PC-3 (cell line): ENCODE measurements at regions not wholly inside any gene's neighbourhood (a gene's known extent, or its start where the extent isn't known, plus 50 kb on each side); places are given as distances from the start of the nearest gene placed in this dataset.

Source experiments
- EZH2 ChIP-seq: fragments of 300-600 bp; sonication (generic); IDR thresholded peaks from one replicate; pipeline ENCODE4 v1.6.1; 2017; ENCODE audit warnings: antibody characterized with exemption, mild to moderate bottlenecking, low read length; ENCODE audit not compliant: unreplicated experiment
- EZH2phosphoT487 ChIP-seq: fragments of 300-600 bp; sonication (generic); IDR thresholded peaks from 2 replicates; pipeline ENCODE4 v1.6.1; 2018; ENCODE audit warnings: mild to moderate bottlenecking, antibody characterized with exemption, low read length, borderline replicate concordance
- TF ChIP-seq, protein P1 (sequence below): fragments of 300-600 bp; sonication (generic); conservative IDR thresholded peaks from 2 replicates; pipeline ENCODE4 v1.5.1; 2017; ENCODE audit warnings: antibody characterized with exemption, low read depth, mild to moderate bottlenecking, low read length

DNA sequence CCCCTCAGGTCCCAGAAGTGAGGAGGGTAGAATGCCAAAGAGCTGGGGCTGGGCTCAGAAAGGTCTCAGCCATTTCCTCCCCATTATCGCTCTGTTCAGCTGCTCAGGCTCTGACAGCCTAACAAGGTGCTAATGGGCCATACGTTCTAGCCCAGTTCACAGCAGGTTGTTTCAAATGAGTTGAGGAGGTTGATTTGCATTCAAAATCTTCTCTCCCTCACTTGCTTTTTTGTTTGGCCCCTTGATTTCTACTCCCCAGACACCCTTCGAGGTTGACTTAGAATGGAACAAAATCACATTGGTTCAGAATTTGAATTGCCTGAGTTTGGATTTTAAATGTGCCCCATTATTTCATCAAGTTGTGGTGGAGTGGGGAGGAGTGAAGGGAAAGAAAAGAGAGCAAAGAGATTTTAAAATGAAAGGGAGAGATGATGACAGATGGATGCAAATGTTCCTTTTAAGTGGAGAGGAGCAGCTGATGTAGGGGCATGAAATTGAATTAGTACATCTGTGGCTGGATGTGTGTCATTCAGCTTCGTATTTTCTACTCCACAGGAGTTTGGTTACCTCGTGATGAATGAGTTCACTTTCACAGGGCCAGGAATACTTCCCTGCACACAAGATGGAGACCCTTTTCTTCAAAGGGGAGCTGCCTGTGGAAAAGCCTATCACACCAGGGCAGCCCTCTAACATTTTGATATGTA lies 425.8 kb upstream of the CAMK1G start:
- TF ChIP-seq, protein P1, sequence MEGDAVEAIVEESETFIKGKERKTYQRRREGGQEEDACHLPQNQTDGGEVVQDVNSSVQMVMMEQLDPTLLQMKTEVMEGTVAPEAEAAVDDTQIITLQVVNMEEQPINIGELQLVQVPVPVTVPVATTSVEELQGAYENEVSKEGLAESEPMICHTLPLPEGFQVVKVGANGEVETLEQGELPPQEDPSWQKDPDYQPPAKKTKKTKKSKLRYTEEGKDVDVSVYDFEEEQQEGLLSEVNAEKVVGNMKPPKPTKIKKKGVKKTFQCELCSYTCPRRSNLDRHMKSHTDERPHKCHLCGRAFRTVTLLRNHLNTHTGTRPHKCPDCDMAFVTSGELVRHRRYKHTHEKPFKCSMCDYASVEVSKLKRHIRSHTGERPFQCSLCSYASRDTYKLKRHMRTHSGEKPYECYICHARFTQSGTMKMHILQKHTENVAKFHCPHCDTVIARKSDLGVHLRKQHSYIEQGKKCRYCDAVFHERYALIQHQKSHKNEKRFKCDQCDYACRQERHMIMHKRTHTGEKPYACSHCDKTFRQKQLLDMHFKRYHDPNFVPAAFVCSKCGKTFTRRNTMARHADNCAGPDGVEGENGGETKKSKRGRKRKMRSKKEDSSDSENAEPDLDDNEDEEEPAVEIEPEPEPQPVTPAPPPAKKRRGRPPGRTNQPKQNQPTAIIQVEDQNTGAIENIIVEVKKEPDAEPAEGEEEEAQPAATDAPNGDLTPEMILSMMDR = no peak
- TF ChIP-seq EZH2phosphoT487 = no peak
- no peak for TF ChIP-seq EZH2
